Cardiac muscle cell (in vitro differentiated cells and primary cell): ENCODE measurements at regions not wholly inside any gene's neighbourhood (a gene's known extent, or its start where the extent isn't known, plus 50 kb on each side); places are given as distances from the start of the nearest gene placed in this dataset.
A peak's percentile ranks its signal among the peaks of the same experiment; 100 is the strongest.
"Not testable (repeated sequence)": the region's sequence is repeated elsewhere in the genome, so short reads cannot be mapped to it uniquely, and the experiment has no call there.

Experiments
- DNase-seq, 2 donors: peaks; one replicate each; pipeline versions ENCODE4 v3.0.0 to v3.0.0-alpha.2; 2010 to 2017; ENCODE audit warnings: low read depth in 1 of 2, low spot score in 1 of 2
- H3K27ac ChIP-seq: fragments of 200-600 bp; sonication (generic); 2 replicates; pipeline ENCODE4 v1.5.1; 2016
- H3K27me3 ChIP-seq: fragments of 200-600 bp; sonication (generic); 2 replicates; pipeline ENCODE4 v1.6.0; 2016; ENCODE audit warnings: control low read depth
- H3K36me3 ChIP-seq: fragments of 200-600 bp; sonication (generic); 2 replicates; pipeline ENCODE4 v1.5.1; 2016; ENCODE audit warnings: control low read depth
- H3K4me1 ChIP-seq: fragments of 200-600 bp; sonication (generic); 2 replicates; pipeline ENCODE4 v1.8.1; 2017; ENCODE audit warnings: low read depth, mild to moderate bottlenecking, mixed run types
- H3K4me3 ChIP-seq: fragments of 200-600 bp; sonication (generic); 2 replicates; pipeline ENCODE4 v1.5.1; 2016; ENCODE audit warnings: mild to moderate bottlenecking
- H3K9me3 ChIP-seq: fragments of 200-600 bp; sonication (generic); 2 replicates; pipeline ENCODE4 v1.5.1; 2017; ENCODE audit warnings: low read depth, mild to moderate bottlenecking, control low read depth
- TF ChIP-seq, protein P1 (sequence below): IDR thresholded peaks from 2 replicates; pipeline ENCODE4 v1.5.1; 2012; ENCODE audit warnings: low read depth, mild to moderate bottlenecking, low read length

DNA sequence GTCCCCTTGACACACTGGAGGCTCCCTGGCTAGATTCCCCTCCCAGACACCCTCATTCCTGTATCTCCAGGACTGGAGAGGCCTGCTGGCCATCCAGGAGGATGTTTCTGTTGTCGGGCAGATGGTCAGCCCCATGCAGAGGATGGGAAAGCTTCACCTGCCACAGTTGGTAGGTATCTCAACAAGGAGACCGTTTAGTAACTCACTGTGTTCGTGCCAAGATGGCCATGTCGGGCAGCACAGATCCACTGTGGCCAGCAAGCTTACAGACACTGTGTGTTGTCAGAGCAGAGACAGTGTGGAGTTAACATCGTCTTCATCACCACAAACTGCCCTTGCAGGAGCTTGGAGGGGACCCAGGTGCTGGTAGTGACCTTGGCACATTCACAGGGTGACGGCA lies 390.9 kb downstream of the SEC14L1 start:
- Histone ChIP-seq H3K27me3 (no peaks in the 10 kb centered on the region), H3K9me3 (no peaks in the 10 kb centered on the region), H3K27ac (no peak overlapping the region), H3K36me3 (no peaks in the 10 kb centered on the region), H3K4me1 (no peaks in the 10 kb centered on the region), H3K4me3 (no peak overlapping the region)
- TF ChIP-seq, protein P1, sequence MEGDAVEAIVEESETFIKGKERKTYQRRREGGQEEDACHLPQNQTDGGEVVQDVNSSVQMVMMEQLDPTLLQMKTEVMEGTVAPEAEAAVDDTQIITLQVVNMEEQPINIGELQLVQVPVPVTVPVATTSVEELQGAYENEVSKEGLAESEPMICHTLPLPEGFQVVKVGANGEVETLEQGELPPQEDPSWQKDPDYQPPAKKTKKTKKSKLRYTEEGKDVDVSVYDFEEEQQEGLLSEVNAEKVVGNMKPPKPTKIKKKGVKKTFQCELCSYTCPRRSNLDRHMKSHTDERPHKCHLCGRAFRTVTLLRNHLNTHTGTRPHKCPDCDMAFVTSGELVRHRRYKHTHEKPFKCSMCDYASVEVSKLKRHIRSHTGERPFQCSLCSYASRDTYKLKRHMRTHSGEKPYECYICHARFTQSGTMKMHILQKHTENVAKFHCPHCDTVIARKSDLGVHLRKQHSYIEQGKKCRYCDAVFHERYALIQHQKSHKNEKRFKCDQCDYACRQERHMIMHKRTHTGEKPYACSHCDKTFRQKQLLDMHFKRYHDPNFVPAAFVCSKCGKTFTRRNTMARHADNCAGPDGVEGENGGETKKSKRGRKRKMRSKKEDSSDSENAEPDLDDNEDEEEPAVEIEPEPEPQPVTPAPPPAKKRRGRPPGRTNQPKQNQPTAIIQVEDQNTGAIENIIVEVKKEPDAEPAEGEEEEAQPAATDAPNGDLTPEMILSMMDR: no peak
- DNase-seq: no peak

DNA sequence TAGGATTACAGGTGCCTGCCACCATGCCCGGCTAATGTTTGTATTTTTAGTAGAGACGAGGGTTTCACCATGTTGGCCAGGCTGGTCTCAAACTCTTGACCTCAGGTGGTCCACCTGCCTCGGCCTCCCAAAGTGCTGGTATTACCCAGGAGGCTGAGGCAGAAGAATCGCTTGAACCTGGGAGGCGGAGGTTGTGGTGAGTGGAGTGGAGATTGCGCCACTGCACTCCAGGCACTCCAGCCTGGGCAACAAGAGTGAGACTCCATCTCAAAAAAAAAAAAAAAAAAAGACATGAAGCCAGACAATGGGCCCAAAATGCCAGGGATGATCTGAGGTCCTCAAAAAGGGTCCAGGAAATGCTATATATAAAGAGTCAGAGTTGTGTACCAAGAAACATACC lies 392.9 kb downstream of the SEC14L1 start:
- DNase-seq, H3K4me1 ChIP-seq, H3K27me3 ChIP-seq, H3K36me3 ChIP-seq, H3K27ac ChIP-seq, H3K9me3 ChIP-seq, H3K4me3 ChIP-seq: not testable (repeated sequence)

DNA sequence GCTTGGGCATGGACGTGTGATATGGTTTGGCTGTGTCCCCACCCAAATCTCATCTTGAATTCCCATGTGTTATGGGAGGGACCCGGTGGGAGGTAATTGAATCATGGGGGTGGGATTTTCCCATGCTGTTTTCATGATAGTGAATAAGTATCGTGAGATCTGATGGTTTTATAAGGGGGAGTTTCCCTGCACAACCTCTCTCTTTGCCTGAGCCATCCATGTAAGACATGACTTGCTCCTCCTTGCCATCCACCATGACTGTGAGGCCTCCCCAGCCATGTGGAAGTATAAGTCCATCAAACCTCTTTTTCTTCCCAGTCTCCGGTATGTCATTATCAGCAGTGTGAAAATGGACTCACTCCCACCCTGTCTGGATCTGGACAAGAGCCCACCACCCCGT lies 393.4 kb downstream of the SEC14L1 start:
- Histone ChIP-seq H3K9me3 (no peaks in the 10 kb centered on the region), H3K27me3 (no peaks in the 10 kb centered on the region), H3K36me3 (no peaks in the 10 kb centered on the region), H3K4me3 (no peak overlapping the region), H3K4me1 (no peaks in the 10 kb centered on the region), H3K27ac (no peak overlapping the region)
- DNase-seq: no peak
- TF ChIP-seq, protein P1: no peak

DNA sequence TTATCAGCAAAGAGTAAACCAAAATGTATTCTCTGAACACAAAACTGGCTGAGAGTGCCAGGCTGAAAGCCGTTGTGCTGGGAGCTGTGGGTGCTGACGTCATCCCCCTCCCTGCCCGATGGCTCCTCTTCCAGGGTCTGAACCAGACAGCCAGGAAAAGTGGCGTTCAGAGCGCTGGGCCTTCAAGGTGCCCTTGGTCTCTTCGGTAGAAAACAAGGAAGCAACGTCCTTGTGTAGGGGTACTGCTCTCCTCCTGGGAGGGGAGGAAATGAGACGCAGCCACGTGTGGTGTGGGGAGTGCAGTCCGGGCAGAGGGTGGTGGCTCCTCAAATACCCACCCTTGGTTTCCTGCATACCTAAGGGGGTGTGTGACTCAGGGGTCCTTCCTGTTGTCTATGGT lies 394.7 kb downstream of the SEC14L1 start:
- peak in 1 of 2 donors; percentile 5 for DNase-seq
- Histone ChIP-seq H3K27ac (no peak overlapping the region), H3K27me3 (no peaks in the 10 kb centered on the region)

DNA sequence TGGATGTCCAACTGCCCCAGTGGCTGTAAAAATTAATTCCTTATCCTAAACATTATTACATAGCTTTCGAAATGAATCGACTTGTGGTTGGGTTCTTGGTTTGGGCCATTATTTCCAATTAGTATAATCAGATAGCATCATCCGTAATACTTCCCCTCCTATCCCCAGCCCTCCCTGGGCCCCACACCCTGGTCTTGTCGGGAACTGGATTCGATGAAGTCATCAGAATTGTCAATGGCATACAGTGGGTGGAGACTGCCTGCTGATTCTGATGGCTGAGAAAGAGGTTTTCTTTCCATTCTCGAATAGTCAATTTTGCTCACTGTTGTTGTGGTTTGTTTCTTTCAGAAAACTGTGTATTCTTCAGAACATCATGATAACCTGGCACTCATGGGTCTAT lies 395.1 kb downstream of the SEC14L1 start:
- DNase-seq: no peak

More for the DNA sequence above, 394.7 kb downstream of the SEC14L1 start:
- H3K4me3 ChIP-seq: no peak overlapping the region
- H3K36me3 ChIP-seq: no peaks in the 10 kb centered on the region
- H3K9me3 ChIP-seq: no peaks in the 10 kb centered on the region
- H3K4me1 ChIP-seq: peaks cover under 1% of the 10 kb centered on the region
- TF ChIP-seq, protein P1: no peak

DNA sequence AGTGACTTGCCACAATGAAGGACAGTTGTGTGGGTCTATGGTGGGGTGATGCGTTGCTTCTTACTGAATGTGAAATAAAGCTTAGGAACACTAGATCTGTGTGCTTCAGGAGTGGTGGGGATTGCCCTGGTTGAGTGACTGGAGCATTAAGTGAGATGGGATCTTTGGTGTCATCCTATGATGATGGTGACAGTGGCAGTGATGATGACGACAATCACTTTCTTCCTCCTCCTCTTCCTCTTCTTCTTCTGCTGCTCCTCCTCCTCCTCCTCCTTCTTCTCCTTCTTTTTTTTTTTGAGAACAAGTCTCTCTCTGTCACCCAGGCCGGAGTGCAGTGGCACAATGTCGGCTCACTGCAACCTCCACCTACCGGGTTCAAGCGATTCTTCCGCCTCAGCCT lies 396.8 kb downstream of the SEC14L1 start:
- Histone ChIP-seq H3K27ac (no peak overlapping the region), H3K4me1 (peaks cover 22% of the 10 kb centered on the region), H3K4me3 (no peak overlapping the region), H3K27me3 (no peaks in the 10 kb centered on the region), H3K36me3 (no peaks in the 10 kb centered on the region), H3K9me3 (no peaks in the 10 kb centered on the region)
- no peak for DNase-seq
- TF ChIP-seq, protein P1: no peak

More for the DNA sequence above, 395.1 kb downstream of the SEC14L1 start:
- Histone ChIP-seq H3K27me3 (no peaks in the 10 kb centered on the region), H3K9me3 (no peaks in the 10 kb centered on the region), H3K27ac (no peak overlapping the region), H3K36me3 (no peaks in the 10 kb centered on the region), H3K4me3 (no peak overlapping the region), H3K4me1 (peaks cover 5% of the 10 kb centered on the region)
- TF ChIP-seq, protein P1: no peak
